HG02759 (cell line): ENCODE measurements at regions not wholly inside any gene's neighbourhood (a gene's known extent, or its start where the extent isn't known, plus 50 kb on each side); places are given as distances from the start of the nearest gene placed in this dataset.

Experiments
- ATAC-seq: cut with Tn5 transposase; IDR thresholded peaks from one replicate; pipeline ENCODE4 v1.9.1; 2021; ENCODE audit warnings: mild to moderate bottlenecking, moderate library complexity; ENCODE audit not compliant: unreplicated experiment

- ATAC-seq: no peak
Observed at GRCh38 chr3:159210336-159210735, 408.5 kb downstream of the MFSD1 start.

GRCh38 chr3:159216311-159216710 lies 414.5 kb downstream of the MFSD1 start:
- no peak for ATAC-seq

DNA sequence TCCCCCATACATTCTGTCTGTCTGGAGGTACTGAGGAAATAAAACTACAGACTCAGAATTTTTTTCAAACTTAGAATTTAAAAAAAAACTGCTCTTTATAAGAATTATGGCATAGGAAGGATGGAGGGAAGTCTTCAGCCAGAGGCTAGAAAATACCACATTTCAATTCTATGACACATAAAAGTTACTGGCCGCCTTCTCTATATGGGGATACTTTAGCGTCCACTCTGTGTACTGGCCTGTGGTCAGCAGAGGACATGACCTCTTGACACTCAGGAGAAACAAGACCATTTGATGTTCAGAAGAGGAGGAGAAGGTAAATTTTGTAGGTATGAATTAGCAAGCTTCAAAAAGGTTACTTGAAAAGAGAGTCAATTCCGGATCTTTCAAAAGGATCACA lies 417.4 kb downstream of the MFSD1 start:
- no peak for ATAC-seq

GRCh38 chr3:159221335-159221734 lies 419.5 kb downstream of the MFSD1 start:
- no peak for ATAC-seq

DNA sequence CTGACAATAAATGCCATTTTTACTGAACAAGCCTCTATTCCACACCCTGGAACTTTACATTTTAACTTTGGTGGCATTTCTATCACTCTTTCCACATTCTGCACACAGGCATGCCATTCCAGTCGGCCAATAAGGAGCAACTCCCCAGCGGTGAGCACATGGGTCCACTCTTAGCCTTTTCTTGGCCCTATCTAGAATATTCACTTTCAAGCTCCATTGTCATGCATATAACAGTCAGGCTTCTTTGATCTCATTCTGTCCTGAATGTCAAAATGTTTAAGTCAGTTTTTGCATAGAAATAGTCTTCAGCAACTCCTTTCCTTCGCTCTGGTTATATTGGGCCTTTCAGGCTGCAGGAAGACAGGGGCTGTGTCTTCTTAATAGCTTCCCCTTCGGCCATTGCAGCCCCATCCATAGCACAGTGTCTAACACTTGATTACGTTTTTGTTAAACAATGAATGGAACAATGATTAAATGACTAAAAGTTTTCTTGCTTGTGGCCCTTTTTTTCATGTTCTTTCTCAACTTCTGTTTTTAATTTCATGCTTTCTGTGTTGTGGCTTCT lies 427.3 kb downstream of the MFSD1 start:
- no peak for ATAC-seq

- no peak for ATAC-seq
Observed at GRCh38 chr3:159232966-159233365, 431.1 kb downstream of the MFSD1 start.

- ATAC-seq: no peak
Observed at GRCh38 chr3:159233734-159234133, 431.9 kb downstream of the MFSD1 start.

- no peak for ATAC-seq
Observed at GRCh38 chr3:159234306-159234705, 432.5 kb downstream of the MFSD1 start.

- no peak for ATAC-seq
Observed at GRCh38 chr3:159236321-159236720, 434.5 kb downstream of the MFSD1 start.

DNA sequence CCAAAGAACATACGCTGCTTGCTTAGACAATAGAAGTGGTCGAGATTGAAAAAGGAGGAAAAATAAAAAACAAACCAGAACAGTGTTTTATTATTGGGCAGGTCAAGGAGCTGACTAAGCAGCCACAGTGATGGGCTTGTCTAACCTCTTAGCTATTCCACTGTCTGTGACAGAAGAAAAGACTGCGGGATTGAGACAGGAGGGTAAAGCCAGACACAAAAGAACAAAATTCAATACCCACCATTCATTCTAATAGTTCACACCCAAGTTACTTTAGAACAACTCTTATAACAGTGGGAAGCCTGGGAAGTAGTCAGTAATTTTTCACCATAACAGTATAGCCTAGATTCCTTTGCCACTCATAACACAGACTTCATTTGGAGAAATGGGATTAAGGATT lies 435.4 kb downstream of the MFSD1 start:
- no peak for ATAC-seq

GRCh38 chr3:159238646-159239045 lies 436.8 kb downstream of the MFSD1 start:
- ATAC-seq: no peak

- ATAC-seq: no peak
Observed at GRCh38 chr3:159239059-159239458, 437.2 kb downstream of the MFSD1 start.

DNA sequence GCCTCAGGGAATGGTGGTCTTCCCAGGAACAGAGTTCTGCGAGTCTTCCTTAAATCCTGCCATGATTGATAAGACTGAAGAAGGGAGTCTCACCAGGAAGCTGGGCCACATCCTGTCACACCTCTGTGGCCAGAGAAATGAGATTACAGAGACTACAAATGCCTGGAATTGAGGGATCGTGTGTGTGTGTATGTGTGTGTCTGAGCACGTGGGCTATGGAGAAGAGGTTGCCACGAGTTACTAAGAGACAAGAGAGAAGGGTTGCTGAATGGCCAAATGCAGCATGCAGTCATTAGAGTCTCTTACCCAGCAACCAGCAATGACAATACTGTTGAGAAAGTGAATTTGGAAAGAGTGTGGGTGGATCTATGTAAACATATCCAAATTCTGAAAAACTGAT lies 443.1 kb downstream of the MFSD1 start:
- ATAC-seq: no peak

DNA sequence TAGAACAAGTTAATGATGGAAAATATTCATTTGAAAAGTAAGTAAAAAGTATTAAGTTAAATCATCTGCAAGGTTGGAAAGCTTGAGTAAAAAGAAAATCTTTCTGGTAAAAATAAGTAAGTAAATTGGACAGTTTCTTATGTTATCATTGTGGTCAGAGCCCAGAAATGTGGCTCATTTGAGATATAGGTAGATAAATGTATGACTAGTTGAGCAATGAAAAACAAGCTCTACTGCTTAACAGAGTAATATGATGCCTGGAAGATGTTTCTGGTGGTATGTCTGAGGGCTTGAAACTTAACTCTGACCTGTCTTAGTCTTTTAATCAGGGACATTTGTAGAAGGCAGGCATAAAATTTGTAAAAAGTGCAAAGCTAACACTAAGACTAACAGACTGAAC lies 444.0 kb downstream of the MFSD1 start:
- no peak for ATAC-seq

DNA sequence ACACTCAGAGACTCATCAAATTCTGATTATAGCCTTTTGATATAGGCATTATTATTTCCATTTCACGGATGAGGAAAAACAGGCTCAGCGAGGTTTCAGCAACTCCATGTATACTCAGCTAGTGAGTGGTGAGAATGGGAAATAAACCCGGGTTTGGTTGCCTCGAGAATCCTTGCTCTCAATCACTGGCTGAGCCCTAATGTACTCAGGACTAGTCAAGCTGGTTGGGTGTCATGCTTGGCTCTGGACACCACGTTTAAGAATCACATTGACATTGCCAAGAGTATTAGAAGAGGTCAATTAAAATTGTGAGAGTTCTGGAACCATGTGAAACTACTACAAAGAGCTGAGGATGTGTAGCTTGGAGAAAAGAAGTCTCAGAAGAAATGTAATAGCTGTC lies 444.5 kb downstream of the MFSD1 start:
- no peak for ATAC-seq

GRCh38 chr3:159249472-159250174 lies 447.8 kb downstream of the MFSD1 start:
- no peak for ATAC-seq

DNA sequence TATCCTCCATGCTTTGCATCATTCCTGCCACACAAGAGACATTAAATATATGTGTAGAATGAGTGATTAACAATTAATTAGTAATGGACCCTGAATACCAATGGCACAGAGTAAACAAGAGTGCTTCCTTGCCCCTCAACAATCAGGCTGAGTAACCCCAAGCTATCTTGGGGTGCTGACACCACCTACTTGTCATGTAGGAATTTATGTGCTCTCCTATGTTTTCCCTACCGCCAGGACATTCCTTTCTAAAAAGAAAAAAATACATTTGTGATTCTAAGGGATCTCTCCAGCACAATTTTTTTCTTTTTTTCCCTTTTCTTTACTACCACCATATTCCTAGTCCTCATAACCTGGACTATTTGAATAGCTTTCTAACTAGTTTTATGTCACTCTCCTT lies 449.1 kb downstream of the MFSD1 start:
- no peak for ATAC-seq

DNA sequence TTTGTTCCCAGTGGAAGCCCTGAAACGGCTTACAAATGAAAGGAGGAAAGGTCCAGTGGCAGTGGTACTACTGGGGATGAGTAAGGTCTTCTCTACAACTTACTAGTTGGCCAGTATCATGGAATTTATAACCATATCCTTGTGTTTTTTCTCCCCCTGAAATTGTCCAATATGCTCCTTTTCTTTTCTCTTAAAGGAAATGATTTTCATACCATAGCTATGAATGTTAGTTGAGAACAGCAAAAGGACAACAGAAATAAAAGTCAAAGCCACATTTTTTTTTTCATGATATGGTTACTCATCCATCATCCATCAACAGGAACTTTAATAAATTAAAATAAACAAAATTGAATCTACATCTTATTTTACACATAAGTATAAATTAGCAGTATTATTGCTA lies 450.4 kb downstream of the MFSD1 start:
- no peak for ATAC-seq

GRCh38 chr3:159252772-159253384 lies 451.0 kb downstream of the MFSD1 start:
- ATAC-seq: no peak

DNA sequence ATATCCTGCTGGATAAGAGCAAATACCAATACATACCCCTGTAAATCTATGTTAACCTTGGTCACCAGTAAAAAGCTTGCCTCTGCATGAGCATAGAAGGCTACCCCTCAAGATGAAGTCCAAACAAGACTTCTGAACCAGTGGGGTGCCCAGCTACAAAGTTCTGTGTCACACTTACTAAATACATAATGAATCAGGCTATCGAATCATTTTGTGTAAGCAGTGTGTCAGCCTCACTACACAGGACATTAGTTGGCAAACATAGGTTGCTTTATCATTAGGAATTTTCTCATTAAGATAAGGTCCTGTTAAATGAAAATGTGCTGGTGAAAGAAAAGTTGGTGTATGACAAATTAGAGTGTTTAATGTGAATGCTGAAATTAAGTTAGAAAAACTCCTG lies 452.0 kb downstream of the MFSD1 start:
- no peak for ATAC-seq

- no peak for ATAC-seq
Observed at GRCh38 chr3:159257954-159258353, 456.1 kb downstream of the MFSD1 start.

DNA sequence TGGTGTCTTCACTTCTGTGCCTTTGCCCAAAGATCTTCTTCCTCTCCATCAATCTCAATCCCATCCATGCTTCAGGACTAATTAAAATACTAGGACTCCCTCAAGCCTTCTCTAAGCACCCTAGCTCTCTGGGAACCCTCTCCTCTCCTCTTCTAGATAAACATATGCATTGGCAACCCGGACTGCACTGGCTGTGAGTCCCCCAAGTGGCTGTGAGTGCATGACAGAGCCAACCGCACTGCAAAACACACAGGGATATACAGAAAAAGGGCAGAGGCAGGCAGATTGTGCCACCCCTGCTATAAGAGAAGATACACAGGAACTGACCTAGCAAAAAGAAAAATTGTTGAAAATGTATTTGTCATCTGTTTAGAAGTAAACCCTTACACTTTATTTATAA lies 457.1 kb downstream of the MFSD1 start:
- ATAC-seq: no peak
